ENCODE measurements at regions not wholly inside any gene's neighbourhood (a gene's known extent, or its start where the extent isn't known, plus 50 kb on each side); places are given as distances from the start of the nearest gene placed in this dataset.

DNA sequence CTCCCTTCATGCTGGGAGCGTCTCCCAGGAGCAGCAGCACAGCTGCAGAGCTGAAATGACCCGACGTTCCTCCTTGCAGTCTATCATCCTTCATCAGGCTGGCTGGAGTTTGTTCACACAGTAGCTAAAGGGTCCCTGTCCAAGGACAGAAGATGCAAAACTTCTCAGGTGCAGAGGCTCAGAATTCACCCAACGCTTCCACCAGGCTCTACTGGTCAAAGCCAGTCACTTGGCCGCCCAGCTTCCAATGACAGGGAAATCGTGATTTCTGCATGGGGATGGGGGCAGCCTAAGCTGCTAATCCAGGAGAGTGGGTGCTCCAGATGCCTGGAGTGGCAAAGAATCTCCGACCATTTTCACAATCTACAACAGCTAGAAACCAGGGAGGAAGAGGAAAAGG is 97.0 kb upstream of the SALL3 start:
- DNase-seq (ENCODE audit: low read depth), result no peak
- no peak for TF ChIP-seq MYC (IDR thresholded peaks at IDR 0.05; ENCODE audit: low read depth, low read length)
- TF ChIP-seq, protein P1, sequence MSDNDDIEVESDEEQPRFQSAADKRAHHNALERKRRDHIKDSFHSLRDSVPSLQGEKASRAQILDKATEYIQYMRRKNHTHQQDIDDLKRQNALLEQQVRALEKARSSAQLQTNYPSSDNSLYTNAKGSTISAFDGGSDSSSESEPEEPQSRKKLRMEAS (IDR thresholded peaks at IDR 0.05; ENCODE audit: low read depth, low read length), result no peak
- H3K4me3 ChIP-seq (ENCODE audit: low read depth, low read length), result no peak overlapping the region

DNA sequence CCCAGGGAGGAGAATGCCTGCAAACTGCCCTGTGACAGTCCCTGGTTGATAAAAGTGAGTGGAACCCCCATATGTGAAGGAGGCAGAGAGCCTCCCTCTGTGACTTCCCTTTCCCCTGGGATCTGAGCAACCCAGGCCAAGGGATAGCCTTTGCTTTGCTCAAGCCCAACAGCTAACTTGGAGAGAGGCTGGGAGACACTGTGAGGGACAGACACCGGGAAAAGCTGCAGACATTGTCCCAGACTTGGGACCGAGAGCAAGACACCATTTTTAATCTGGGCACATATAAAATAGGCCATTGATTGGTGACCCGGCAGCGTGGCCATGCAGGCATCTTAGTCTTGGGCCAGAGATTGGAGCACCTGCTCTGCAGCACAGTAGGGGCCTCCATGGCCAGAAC is 96.1 kb upstream of the SALL3 start:
- no peak overlapping the region for H3K4me3 ChIP-seq (ENCODE audit: low read depth, low read length)
- TF ChIP-seq POLR2A (IDR thresholded peaks at IDR 0.05; ENCODE audit: extremely low read depth, insufficient read length), result no peak
- DNase-seq (ENCODE audit: low read depth), result no peak

DNA sequence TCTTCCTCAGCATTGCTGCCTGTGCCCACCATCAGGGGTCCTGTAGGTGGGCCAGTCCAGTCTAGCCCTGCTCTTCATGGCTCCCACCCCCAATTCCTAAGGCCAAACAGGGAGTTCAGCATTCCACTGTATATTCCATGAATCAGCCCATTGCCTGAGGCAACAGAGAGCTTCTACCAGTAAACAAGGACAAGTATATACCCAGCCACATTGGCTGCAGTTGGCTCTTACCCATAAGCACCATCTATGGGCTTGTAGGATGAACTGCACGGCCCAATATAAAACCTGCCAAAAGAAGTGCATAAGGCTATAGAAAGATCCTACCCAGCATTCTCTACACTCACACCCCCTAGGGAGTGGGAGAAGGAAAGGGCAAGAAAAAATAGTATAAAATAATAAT is 95.1 kb upstream of the SALL3 start:
- peak; percentile 15 for DNase-seq (ENCODE audit: low read depth)
- no peak overlapping the region for H3K4me3 ChIP-seq (ENCODE audit: low read depth, low read length)
- TF ChIP-seq CTCF (IDR thresholded peaks at IDR 0.05; ENCODE audit: low read depth, low read length), result peak; percentile 7
- TF ChIP-seq, protein P1 (IDR thresholded peaks at IDR 0.05; ENCODE audit: low read depth, low read length), result no peak

DNA sequence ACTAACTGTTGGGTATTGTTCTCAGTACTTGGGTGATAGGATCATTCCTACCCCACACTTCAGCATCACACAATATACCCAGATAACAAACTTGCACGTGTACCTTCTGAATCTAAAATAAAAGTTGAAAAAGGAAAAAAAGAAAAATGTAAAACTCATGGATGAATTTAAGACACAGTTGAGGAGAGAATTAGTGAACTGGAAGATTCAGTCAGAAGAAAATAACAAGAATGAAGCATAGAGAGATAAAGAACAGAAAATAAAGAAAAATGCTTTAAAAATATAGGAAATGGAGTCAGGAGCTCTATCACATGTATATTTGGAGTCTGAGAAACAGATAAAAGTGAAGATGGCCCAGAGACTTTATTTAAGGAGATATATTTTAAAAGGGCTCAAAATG is 90.4 kb upstream of the SALL3 start:
- no peak for DNase-seq (ENCODE audit: low read depth)
- TF ChIP-seq MYC (IDR thresholded peaks at IDR 0.05; ENCODE audit: low read depth, low read length), result no peak
- TF ChIP-seq, protein P1 (IDR thresholded peaks at IDR 0.05; ENCODE audit: low read depth, low read length), result no peak
- no peak for TF ChIP-seq POLR2A (IDR thresholded peaks at IDR 0.05; ENCODE audit: extremely low read depth, insufficient read length)
- TF ChIP-seq CTCF (IDR thresholded peaks at IDR 0.05; ENCODE audit: low read depth, low read length), result no peak
- no peak overlapping the region for H3K4me3 ChIP-seq (ENCODE audit: low read depth, low read length)

GRCh38 chr18:78890388-78890787 is 89.2 kb upstream of the SALL3 start:
- TF ChIP-seq POLR2A (IDR thresholded peaks at IDR 0.05; ENCODE audit: extremely low read depth, insufficient read length), result no peak
- no peak for TF ChIP-seq CTCF (IDR thresholded peaks at IDR 0.05; ENCODE audit: low read depth, low read length)
- no peak for TF ChIP-seq MYC (IDR thresholded peaks at IDR 0.05; ENCODE audit: low read depth, low read length)
- TF ChIP-seq, protein P1 (IDR thresholded peaks at IDR 0.05; ENCODE audit: low read depth, low read length), result no peak
- no peak overlapping the region for H3K4me3 ChIP-seq (ENCODE audit: low read depth, low read length)
- DNase-seq (ENCODE audit: low read depth), result no peak

DNA sequence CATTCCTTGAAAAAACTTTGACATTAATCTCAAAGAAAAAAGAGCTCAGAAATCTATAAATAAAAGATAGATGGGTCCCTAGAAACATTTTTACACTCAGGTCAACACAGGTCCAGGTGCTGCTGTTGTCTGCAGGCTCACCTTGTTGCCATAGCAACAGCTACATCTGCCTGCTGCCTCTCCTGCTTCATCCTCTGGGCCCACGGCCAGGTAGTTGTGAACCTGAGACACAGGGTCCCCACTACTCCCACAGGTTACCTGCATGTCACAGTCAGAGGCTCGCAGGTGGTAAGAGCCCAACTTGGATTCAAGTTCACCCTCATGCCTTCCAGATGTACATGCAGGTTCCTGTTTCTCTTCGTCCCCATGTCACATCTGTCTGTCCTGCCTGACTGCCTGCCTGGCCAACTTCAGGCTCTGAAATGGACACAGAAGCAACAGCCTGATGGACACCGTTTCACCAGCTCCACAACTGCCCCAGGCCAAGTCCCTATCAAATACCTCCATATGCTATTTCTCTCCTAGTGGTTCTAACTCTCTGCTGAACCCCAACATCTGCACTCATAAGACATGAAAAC is 88.3 kb upstream of the SALL3 start:
- H3K4me3 ChIP-seq (ENCODE audit: low read depth, low read length), result no peak overlapping the region
- TF ChIP-seq CTCF (IDR thresholded peaks at IDR 0.05; ENCODE audit: low read depth, low read length) (no peak), MYC (IDR thresholded peaks at IDR 0.05; ENCODE audit: low read depth, low read length) (no peak), POLR2A (IDR thresholded peaks at IDR 0.05; ENCODE audit: extremely low read depth, insufficient read length) (no peak)
- TF ChIP-seq, protein P1 (IDR thresholded peaks at IDR 0.05; ENCODE audit: low read depth, low read length), result no peak
- no peak for DNase-seq (ENCODE audit: low read depth)

DNA sequence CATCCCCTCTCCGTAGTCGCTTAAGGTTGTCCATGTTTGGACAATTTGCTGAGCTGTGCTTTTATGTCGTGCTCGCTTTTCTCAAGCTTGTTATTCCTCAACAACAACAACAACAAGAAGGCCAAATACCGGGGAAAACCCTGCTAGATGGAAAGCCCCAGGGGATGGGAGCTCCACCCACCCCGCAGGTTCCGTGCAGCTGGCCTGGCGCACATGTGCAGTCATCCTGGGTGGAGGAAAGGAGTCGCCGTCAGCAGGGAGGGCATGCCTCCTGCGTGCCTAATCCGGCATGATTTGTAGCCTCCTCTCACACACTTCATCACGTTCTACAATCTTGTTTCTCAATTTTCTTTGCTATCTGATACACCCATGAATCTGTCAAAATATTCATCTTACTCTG is 87.4 kb upstream of the SALL3 start:
- TF ChIP-seq, protein P1 (IDR thresholded peaks at IDR 0.05; ENCODE audit: low read depth, low read length), result no peak
- TF ChIP-seq MYC (IDR thresholded peaks at IDR 0.05; ENCODE audit: low read depth, low read length) (no peak), POLR2A (IDR thresholded peaks at IDR 0.05; ENCODE audit: extremely low read depth, insufficient read length) (no peak), CTCF (IDR thresholded peaks at IDR 0.05; ENCODE audit: low read depth, low read length) (no peak)
- no peak overlapping the region for H3K4me3 ChIP-seq (ENCODE audit: low read depth, low read length)

More for the DNA sequence above, 87.4 kb upstream of the SALL3 start:
- DNase-seq (ENCODE audit: low read depth), result no peak
